Smooth muscle cell (in vitro differentiated cells): ENCODE measurements at regions not wholly inside any gene's neighbourhood (a gene's known extent, or its start where the extent isn't known, plus 50 kb on each side); places are given as distances from the start of the nearest gene placed in this dataset.
A peak's percentile ranks its signal among the peaks of the same experiment; 100 is the strongest.

Experiments used
- DNase-seq: peaks from one replicate; lab custom pipeline; 2025; ENCODE audit not compliant: unreplicated experiment; lab: John Stamatoyannopoulos, UW
- H2AFZ ChIP-seq: fragments of 200-600 bp; sonication (generic); 2 replicates; pipeline ENCODE4 v1.6.0; 2016; ENCODE audit warnings: antibody characterized with exemption, low read depth, mild to moderate bottlenecking
- H3F3A ChIP-seq: fragments of 200-600 bp; sonication (generic); 2 replicates; pipeline ENCODE4 v1.6.0; 2017; ENCODE audit warnings: antibody characterized with exemption, low read depth
- H3K27ac ChIP-seq: fragments of 200-600 bp; sonication (generic); 2 replicates; pipeline ENCODE4 v1.5.1; 2016; ENCODE audit warnings: low read depth, mild to moderate bottlenecking
- H3K27me3 ChIP-seq: fragments of 200-600 bp; sonication (generic); 2 replicates; pipeline ENCODE4 v1.6.1; 2016; ENCODE audit warnings: low read depth, mild to moderate bottlenecking
- H3K36me3 ChIP-seq: fragments of 200-600 bp; sonication (generic); 2 replicates; pipeline ENCODE4 v1.5.1; 2016; ENCODE audit warnings: low read depth
- H3K4me1 ChIP-seq: fragments of 200-600 bp; sonication (generic); 2 replicates; pipeline ENCODE4 v1.5.1; 2016; ENCODE audit warnings: low read depth
- H3K4me2 ChIP-seq: fragments of 200-600 bp; sonication (generic); 2 replicates; pipeline ENCODE4 v1.6.0; 2016; ENCODE audit warnings: mild to moderate bottlenecking
- H3K4me3 ChIP-seq: fragments of 200-600 bp; sonication (generic); 2 replicates; pipeline ENCODE4 v1.5.1; 2016; ENCODE audit warnings: mild to moderate bottlenecking
- H3K79me2 ChIP-seq: fragments of 200-600 bp; sonication (generic); 2 replicates; pipeline ENCODE4 v1.6.0; 2016; ENCODE audit warnings: low read depth, mild to moderate bottlenecking
- H3K9ac ChIP-seq: fragments of 200-600 bp; sonication (generic); 2 replicates; pipeline ENCODE4 v1.6.0; 2016; ENCODE audit warnings: low read depth
- H3K9me3 ChIP-seq: fragments of 200-600 bp; sonication (generic); replicated peaks from 2 replicates; pipeline ENCODE4 v1.5.1; 2016; ENCODE audit warnings: low read depth
- H4K20me1 ChIP-seq: fragments of 200-600 bp; sonication (generic); 2 replicates; pipeline ENCODE4 v1.6.0; 2016; ENCODE audit warnings: low read depth
- WGBS: methylation state at CpG from one replicate; pipeline ENCODE4 v1.1.7; 2016; ENCODE audit warnings: low lambda C conversion rate; 5-methylcytosine and 5-hydroxymethylcytosine counted together
- TF ChIP-seq, protein P1 (sequence below): fragments of 200-600 bp; sonication (generic); IDR thresholded peaks from 2 replicates; pipeline ENCODE4 v1.5.1; 2017; ENCODE audit warnings: borderline replicate concordance, mild to moderate bottlenecking, antibody characterized with exemption; ENCODE audit not compliant: insufficient read depth, poor library complexity, severe bottlenecking

DNA sequence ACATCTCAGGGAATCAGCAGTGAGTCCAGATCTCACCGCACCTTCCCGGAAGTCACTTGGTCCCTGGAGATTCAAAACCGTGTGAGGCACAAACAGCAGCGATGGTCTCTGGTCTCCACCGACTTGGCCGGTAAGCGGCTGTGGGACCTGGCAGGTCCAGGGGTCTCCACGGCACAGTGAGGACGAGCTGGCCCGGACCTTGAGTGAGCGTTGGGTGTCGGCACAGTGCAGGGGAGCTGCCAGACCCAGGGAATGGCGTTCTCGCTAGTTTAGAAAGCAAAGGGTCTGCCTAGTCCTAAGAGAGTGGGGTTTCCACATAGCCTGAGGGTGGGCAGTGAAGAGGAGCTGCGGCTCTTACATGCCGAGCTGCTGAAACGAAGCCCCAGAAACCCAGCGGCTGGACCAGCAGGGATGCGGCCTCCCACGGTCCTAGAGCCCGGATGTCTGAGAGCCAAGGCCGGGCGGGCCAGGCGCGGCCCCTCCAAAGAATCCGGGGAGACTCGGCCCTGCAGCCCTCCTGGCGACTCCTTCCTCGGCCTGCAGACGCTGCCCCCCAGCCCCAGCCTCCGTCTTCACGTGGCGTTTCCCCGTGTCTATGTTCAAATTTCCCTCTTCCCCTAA is 185.0 kb downstream of the ERMARD start:
- WGBS: 86% methylated on average over 32 of the region's 34 CpGs
- DNase-seq: no peak
- Histone ChIP-seq H3K79me2 (no peaks in the 10 kb centered on the region), H3K36me3 (no peaks in the 10 kb centered on the region), H3K9ac (no peak overlapping the region), H3F3A (no peaks in the 10 kb centered on the region), H3K27ac (no peak overlapping the region), H3K27me3 (peaks cover 14% of the 10 kb centered on the region), H3K4me2 (no peak overlapping the region), H3K9me3 (no peaks in the 10 kb centered on the region), H2AFZ (no peak overlapping the region), H3K4me1 (no peaks in the 10 kb centered on the region), H4K20me1 (no peaks in the 10 kb centered on the region), H3K4me3 (no peak overlapping the region)
- TF ChIP-seq, protein P1, sequence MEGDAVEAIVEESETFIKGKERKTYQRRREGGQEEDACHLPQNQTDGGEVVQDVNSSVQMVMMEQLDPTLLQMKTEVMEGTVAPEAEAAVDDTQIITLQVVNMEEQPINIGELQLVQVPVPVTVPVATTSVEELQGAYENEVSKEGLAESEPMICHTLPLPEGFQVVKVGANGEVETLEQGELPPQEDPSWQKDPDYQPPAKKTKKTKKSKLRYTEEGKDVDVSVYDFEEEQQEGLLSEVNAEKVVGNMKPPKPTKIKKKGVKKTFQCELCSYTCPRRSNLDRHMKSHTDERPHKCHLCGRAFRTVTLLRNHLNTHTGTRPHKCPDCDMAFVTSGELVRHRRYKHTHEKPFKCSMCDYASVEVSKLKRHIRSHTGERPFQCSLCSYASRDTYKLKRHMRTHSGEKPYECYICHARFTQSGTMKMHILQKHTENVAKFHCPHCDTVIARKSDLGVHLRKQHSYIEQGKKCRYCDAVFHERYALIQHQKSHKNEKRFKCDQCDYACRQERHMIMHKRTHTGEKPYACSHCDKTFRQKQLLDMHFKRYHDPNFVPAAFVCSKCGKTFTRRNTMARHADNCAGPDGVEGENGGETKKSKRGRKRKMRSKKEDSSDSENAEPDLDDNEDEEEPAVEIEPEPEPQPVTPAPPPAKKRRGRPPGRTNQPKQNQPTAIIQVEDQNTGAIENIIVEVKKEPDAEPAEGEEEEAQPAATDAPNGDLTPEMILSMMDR: no peak

DNA sequence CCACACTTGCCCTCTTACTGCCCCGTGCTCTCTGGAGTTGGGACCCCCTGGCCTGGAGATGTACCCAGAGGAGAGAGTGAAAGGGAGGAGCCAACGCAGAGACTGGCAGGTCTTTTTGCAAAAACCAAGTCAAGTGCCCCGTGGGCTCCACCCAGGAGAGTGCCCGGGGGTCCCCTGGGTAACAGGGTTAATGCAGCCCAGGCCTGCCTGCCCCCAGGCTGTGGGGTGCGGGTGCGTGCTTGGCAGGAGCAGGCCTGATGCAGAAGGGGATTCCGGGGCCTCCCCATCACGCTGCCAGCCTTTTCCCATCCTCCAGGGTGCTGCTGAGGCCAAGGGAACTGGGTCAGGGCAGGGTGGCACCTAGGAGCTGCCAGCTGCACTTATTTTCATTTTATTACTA is 184.4 kb downstream of the ERMARD start:
- TF ChIP-seq, protein P1: no peak
- Histone ChIP-seq H3F3A (no peaks in the 10 kb centered on the region), H4K20me1 (no peaks in the 10 kb centered on the region), H3K79me2 (no peaks in the 10 kb centered on the region), H2AFZ (no peak overlapping the region), H3K36me3 (no peaks in the 10 kb centered on the region), H3K9ac (no peak overlapping the region), H3K4me2 (no peak overlapping the region), H3K4me1 (no peaks in the 10 kb centered on the region), H3K4me3 (no peak overlapping the region), H3K9me3 (no peaks in the 10 kb centered on the region), H3K27ac (no peak overlapping the region), H3K27me3 (peaks cover 9% of the 10 kb centered on the region)
- 99% methylated on average over 8 of the region's 8 CpGs for WGBS
- no peak for DNase-seq

DNA sequence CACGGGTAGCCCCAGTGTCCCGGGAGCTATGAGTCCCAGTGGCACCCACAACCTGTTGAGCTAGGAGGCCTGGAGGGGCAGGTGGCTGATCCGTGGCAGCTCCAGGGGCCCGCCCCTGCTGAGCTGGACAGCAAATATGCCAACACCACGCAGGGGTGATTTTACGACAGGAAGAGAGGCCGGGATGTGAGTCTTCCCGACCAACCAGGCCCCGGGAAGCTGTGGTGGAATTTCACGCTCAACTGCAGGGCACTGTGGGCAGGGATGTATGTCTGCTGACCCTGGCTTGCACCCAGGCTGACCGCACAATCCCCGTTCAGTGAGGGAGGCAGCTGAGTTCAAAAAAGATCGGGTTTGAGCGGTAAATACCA is 183.9 kb downstream of the ERMARD start:
- no peaks in the 10 kb centered on the region for H3F3A ChIP-seq
- TF ChIP-seq, protein P1: no peak
- no peaks in the 10 kb centered on the region for H3K79me2 ChIP-seq
- no peaks in the 10 kb centered on the region for H3K9me3 ChIP-seq
- H3K9ac ChIP-seq: no peak overlapping the region
- H4K20me1 ChIP-seq: no peaks in the 10 kb centered on the region
- WGBS: 34% methylated on average over 14 of the region's 14 CpGs
- peaks cover 9% of the 10 kb centered on the region for H3K27me3 ChIP-seq
- no peak overlapping the region for H3K4me2 ChIP-seq
- no peaks in the 10 kb centered on the region for H3K36me3 ChIP-seq
- no peak for DNase-seq
- no peak overlapping the region for H3K27ac ChIP-seq
- no peaks in the 10 kb centered on the region for H3K4me1 ChIP-seq
- no peak overlapping the region for H3K4me3 ChIP-seq
- H2AFZ ChIP-seq: peak overlapping the region; percentile 37

DNA sequence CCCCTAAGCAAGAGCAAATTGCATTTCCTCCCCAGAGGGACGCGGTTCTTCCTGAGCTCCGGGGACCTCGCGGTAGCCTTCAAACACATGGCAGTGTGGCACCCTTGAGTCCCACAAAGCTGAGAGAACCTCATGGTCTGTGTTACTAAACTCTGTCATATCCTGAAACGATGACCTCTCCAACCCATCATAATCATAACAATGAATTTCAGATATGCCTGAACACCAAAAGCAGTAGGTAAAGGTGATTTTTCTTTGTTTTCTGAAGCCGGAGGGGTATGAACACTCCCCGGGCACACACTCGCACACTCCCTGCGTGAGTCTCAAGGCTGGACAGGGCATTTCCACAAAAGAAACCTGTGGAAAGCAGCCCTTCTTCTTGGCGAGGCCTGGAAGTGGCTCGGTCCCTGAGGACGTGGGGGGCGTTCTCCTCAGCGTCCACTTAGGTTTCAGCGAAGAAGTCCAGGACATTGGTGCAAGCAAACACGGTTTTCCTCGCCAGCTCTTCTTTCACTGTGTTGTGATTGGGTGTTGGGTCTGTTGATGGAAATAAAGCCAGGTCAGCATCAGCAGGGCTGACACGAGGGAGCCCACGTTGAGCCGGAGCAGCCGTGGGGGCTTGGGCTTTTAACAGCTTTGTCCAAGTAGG is 183.4 kb downstream of the ERMARD start:
- Histone ChIP-seq H3K4me2 (no peak overlapping the region), H3K27me3 (peaks cover 9% of the 10 kb centered on the region), H4K20me1 (no peaks in the 10 kb centered on the region), H3K36me3 (no peaks in the 10 kb centered on the region), H3K9ac (no peak overlapping the region), H3K27ac (no peak overlapping the region), H2AFZ (peak overlapping the region; percentile 37), H3K9me3 (no peaks in the 10 kb centered on the region), H3K79me2 (no peaks in the 10 kb centered on the region), H3K4me1 (no peaks in the 10 kb centered on the region), H3F3A (no peaks in the 10 kb centered on the region), H3K4me3 (no peak overlapping the region)
- DNase-seq: no peak
- WGBS: 95% methylated on average over 22 of the region's 22 CpGs
- TF ChIP-seq, protein P1: no peak
